ENCODE measurements at regions not wholly inside any gene's neighbourhood (a gene's known extent, or its start where the extent isn't known, plus 50 kb on each side); places are given as distances from the start of the nearest gene placed in this dataset.

DNA sequence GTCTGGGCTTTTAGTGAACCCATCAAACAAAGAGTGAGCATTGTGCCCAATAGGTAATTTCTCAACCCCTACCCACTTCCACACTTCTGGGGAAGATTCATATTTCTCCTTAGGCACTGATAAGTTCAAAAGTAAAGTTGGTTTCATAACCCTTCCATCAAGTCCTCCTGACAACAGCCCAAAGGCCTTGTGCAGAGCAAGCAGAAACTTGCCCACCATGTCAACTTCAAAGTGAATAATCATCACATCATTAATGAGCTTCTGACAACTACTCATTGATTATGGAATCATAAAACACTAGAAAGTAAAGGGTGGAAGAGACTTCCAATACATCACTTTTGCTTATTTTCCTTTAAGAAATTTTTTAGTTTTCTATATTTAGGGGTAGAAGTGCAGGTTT, 163.3 kb upstream of the HSFY2 start:
- TF ChIP-seq, protein P1, sequence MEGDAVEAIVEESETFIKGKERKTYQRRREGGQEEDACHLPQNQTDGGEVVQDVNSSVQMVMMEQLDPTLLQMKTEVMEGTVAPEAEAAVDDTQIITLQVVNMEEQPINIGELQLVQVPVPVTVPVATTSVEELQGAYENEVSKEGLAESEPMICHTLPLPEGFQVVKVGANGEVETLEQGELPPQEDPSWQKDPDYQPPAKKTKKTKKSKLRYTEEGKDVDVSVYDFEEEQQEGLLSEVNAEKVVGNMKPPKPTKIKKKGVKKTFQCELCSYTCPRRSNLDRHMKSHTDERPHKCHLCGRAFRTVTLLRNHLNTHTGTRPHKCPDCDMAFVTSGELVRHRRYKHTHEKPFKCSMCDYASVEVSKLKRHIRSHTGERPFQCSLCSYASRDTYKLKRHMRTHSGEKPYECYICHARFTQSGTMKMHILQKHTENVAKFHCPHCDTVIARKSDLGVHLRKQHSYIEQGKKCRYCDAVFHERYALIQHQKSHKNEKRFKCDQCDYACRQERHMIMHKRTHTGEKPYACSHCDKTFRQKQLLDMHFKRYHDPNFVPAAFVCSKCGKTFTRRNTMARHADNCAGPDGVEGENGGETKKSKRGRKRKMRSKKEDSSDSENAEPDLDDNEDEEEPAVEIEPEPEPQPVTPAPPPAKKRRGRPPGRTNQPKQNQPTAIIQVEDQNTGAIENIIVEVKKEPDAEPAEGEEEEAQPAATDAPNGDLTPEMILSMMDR (IDR thresholded peaks at IDR 0.05): no peak
- no peak for TF ChIP-seq ZFX (IDR thresholded peaks at IDR 0.05; ENCODE audit: borderline replicate concordance)
